GM12878 (cell line): ENCODE measurements at regions not wholly inside any gene's neighbourhood (a gene's known extent, or its start where the extent isn't known, plus 50 kb on each side); places are given as distances from the start of the nearest gene placed in this dataset.

Source experiments
- ATAC-seq: fragments of 200-7000 bp; cut with Tn5 transposase; 3 replicates; pipeline ENCODE4 v1.9.1; 2020; ENCODE audit warnings: mild to moderate bottlenecking, moderate library complexity
- BruUV-seq: library from RNA; stranded (reverse); fragments of 400-500 nt; replicated peaks from 2 replicates; lab custom pipeline; 2021; lab: Mats Ljungman, UMichigan
- CTCF ChIA-PET: fragments of 300-600 bp; sonication (Branson Sonifier 250); formaldehyde crosslinking; extraction: SDS; loops from one replicate; lab custom pipeline; 2021; ENCODE audit warnings: inconsistent platforms; lab: Yijun Ruan, JAX
- POLR2A ChIA-PET: fragments of 350-600 bp; formaldehyde crosslinking; extraction: SDS; loops from one replicate; lab custom pipeline; 2021; ENCODE audit warnings: inconsistent platforms; lab: Charles Lee
- RAD21 ChIA-PET: fragments of 300-600 bp; sonication (Branson Sonifier 250); formaldehyde crosslinking; loops from one replicate; lab custom pipeline; 2023; ENCODE audit warnings: antibody characterized with exemption; ENCODE audit not compliant: unreplicated experiment; lab: Charles Lee
- SMC1A ChIA-PET: fragments of 300-600 bp; sonication (Branson Sonifier 250); formaldehyde crosslinking; loops from one replicate; lab custom pipeline; 2023; ENCODE audit not compliant: unreplicated experiment, uncharacterized antibody; lab: Charles Lee
- DNase-seq: peaks from one replicate; pipeline ENCODE4 v3.0.0-alpha.2; 2011; ENCODE audit warnings: low read depth, low spot score
- FAIRE-seq: peaks from 3 replicates; lab custom pipeline; 2011; peaks lifted over from hg19 to GRCh38; lab: Jason Lieb, UNC
- H2AFZ ChIP-seq: 2 replicates; pipeline ENCODE4 v1.6.0; 2011; ENCODE audit warnings: low read depth, low read length, control low read depth; ENCODE audit not compliant: control insufficient read depth
- H3K27ac ChIP-seq: 2 replicates; pipeline ENCODE4 v1.5.1; 2011; ENCODE audit warnings: control low read depth; ENCODE audit not compliant: control insufficient read depth, insufficient read depth
- H3K27me3 ChIP-seq, 2 experiments: replicated peaks in 1 of 2; 2 replicates each; pipeline versions ENCODE4 v1.6.0 to v1.6.1; 2011; ENCODE audit warnings: low read length in 1 of 2; ENCODE audit not compliant: control insufficient read depth in 2 of 2, insufficient read depth in 2 of 2
- H3K36me3 ChIP-seq, 2 experiments: 2 replicates each; pipeline ENCODE4 v1.5.1; 2011; ENCODE audit warnings: low read length in 1 of 2; ENCODE audit not compliant: control insufficient read depth in 2 of 2, insufficient read depth in 2 of 2
- H3K4me1 ChIP-seq: 2 replicates; pipeline ENCODE4 v1.6.1; 2011; ENCODE audit warnings: mild to moderate bottlenecking, low read length, moderate library complexity, mixed read lengths; ENCODE audit not compliant: control insufficient read depth, insufficient read depth
- H3K4me2 ChIP-seq: 2 replicates; pipeline ENCODE4 v1.6.0; 2011; ENCODE audit warnings: control low read depth; ENCODE audit not compliant: control insufficient read depth, insufficient read depth
- H3K4me3 ChIP-seq: fragments of 200-600 bp; sonication (generic); 2 replicates; pipeline ENCODE4 v1.5.1; 2016
- H3K79me2 ChIP-seq: 2 replicates; pipeline ENCODE4 v1.6.0; 2011; ENCODE audit warnings: low read length; ENCODE audit not compliant: control insufficient read depth, insufficient read depth
- H3K9ac ChIP-seq: 2 replicates; pipeline ENCODE4 v1.8.0; 2011; ENCODE audit warnings: low read length, control low read depth, mixed read lengths; ENCODE audit not compliant: control insufficient read depth, insufficient read depth
- H3K9me3 ChIP-seq: replicated peaks from 3 replicates; pipeline ENCODE4 v1.5.1; 2011; ENCODE audit warnings: mild to moderate bottlenecking, low read length; ENCODE audit not compliant: control insufficient read depth, insufficient read depth
- H4K20me1 ChIP-seq: 2 replicates; pipeline ENCODE4 v1.6.0; 2011; ENCODE audit not compliant: control insufficient read depth, insufficient read depth
- BMI1 ChIP-seq: fragments of 450-650 bp; IDR thresholded peaks from 2 replicates; pipeline ENCODE4 v1.6.1; 2016; ENCODE audit warnings: mild to moderate bottlenecking, moderate library complexity, borderline replicate concordance
- ZNF274 ChIP-seq: IDR thresholded peaks from one replicate; pipeline ENCODE4 v1.8.0; 2011; ENCODE audit not compliant: insufficient read length, insufficient read depth
- WGBS: methylation state at CpG from one replicate; pipeline ENCODE4 v1.1.6; 2016; ENCODE audit warnings: low lambda C conversion rate; ENCODE audit not compliant: insufficient replicate concordance, insufficient coverage; ENCODE audit errors: missing lambda C conversion rate; 5-methylcytosine and 5-hydroxymethylcytosine counted together
- in situ Hi-C: fragments of 300-500 bp; cut with MboI; formaldehyde crosslinking; loops from 9 replicates; pipeline ENCODE4 v1.14.3; 2018; ENCODE audit warnings: mixed read lengths
- intact Hi-C: fragments of 100-400 bp; cut with micrococcal nuclease; formaldehyde crosslinking; loops from one replicate; pipeline ENCODE4 v1.14.2; 2022; ENCODE audit not compliant: unreplicated experiment
- TF ChIP-seq, protein P1 (sequence below): IDR thresholded peaks from 2 replicates; pipeline ENCODE4 v1.6.1; 2012; ENCODE audit warnings: improper control_type of control experiment, low read depth, low read length; ENCODE audit not compliant: insufficient replicate concordance
- TF ChIP-seq, protein P2 (sequence below): fragments of 150-350 bp; IDR thresholded peaks from 2 replicates; pipeline ENCODE4 v1.6.1; 2014; ENCODE audit warnings: mild to moderate bottlenecking, low read depth, low read length

DNA sequence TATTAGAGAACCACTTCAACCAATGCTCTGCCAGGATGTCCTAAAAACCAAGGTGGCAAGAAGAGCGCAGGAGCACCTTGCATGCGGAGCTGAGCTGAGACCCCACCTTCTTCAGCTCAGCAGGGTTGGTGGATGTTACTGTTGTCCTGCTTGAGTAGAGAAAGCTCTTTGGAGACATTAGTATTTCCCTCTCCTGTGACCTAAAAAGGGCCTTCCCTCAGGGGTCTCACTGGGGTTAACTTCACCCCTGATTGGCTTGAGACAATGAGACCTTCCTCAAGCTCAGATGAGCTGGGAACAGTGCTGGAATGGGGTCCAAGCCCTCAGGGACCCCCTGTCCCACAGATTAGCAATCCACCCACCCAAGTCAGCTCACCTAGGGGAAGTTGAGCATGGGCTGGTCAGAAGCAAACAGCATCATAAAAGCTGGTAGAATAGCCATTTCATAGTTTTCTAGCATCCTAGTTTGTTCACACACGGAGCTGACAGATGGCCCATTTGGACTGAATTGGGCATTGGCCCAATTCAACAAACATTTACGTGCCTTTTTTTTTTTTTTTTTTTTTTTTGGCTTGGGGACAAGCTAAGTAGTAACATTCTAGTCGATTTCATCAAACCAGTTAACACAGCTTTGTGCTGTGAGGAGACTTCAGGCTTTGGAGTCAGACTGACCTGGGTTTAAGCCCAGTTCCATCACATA, 100.6 kb upstream of the HABP2 start (continued):
- TF ChIP-seq, protein P1, sequence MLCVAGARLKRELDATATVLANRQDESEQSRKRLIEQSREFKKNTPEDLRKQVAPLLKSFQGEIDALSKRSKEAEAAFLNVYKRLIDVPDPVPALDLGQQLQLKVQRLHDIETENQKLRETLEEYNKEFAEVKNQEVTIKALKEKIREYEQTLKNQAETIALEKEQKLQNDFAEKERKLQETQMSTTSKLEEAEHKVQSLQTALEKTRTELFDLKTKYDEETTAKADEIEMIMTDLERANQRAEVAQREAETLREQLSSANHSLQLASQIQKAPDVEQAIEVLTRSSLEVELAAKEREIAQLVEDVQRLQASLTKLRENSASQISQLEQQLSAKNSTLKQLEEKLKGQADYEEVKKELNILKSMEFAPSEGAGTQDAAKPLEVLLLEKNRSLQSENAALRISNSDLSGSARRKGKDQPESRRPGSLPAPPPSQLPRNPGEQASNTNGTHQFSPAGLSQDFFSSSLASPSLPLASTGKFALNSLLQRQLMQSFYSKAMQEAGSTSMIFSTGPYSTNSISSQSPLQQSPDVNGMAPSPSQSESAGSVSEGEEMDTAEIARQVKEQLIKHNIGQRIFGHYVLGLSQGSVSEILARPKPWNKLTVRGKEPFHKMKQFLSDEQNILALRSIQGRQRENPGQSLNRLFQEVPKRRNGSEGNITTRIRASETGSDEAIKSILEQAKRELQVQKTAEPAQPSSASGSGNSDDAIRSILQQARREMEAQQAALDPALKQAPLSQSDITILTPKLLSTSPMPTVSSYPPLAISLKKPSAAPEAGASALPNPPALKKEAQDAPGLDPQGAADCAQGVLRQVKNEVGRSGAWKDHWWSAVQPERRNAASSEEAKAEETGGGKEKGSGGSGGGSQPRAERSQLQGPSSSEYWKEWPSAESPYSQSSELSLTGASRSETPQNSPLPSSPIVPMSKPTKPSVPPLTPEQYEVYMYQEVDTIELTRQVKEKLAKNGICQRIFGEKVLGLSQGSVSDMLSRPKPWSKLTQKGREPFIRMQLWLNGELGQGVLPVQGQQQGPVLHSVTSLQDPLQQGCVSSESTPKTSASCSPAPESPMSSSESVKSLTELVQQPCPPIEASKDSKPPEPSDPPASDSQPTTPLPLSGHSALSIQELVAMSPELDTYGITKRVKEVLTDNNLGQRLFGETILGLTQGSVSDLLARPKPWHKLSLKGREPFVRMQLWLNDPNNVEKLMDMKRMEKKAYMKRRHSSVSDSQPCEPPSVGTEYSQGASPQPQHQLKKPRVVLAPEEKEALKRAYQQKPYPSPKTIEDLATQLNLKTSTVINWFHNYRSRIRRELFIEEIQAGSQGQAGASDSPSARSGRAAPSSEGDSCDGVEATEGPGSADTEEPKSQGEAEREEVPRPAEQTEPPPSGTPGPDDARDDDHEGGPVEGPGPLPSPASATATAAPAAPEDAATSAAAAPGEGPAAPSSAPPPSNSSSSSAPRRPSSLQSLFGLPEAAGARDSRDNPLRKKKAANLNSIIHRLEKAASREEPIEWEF: no peak
- TF ChIP-seq, protein P2, sequence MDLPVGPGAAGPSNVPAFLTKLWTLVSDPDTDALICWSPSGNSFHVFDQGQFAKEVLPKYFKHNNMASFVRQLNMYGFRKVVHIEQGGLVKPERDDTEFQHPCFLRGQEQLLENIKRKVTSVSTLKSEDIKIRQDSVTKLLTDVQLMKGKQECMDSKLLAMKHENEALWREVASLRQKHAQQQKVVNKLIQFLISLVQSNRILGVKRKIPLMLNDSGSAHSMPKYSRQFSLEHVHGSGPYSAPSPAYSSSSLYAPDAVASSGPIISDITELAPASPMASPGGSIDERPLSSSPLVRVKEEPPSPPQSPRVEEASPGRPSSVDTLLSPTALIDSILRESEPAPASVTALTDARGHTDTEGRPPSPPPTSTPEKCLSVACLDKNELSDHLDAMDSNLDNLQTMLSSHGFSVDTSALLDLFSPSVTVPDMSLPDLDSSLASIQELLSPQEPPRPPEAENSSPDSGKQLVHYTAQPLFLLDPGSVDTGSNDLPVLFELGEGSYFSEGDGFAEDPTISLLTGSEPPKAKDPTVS: no peak

- RAD21 ChIA-PET: no interaction called here
- Histone ChIP-seq H3K4me1 (no peaks in the 10 kb centered on the region), H2AFZ (no peak overlapping the region), H3K9me3 (no peaks in the 10 kb centered on the region), H3K4me2 (no peak overlapping the region), H3K27me3 (no peaks in the 10 kb centered on the region; a peak in 1 of 4 replicates), H3K36me3 (no peaks in the 10 kb centered on the region), H3K79me2 (no peaks in the 10 kb centered on the region), H4K20me1 (no peaks in the 10 kb centered on the region), H3K27ac (no peak overlapping the region), H3K4me3 (no peak overlapping the region), H3K9ac (no peak overlapping the region)
- no peak for FAIRE-seq
- ATAC-seq: no peak
- intact Hi-C loops (no loop called here), in situ Hi-C loops (no loop called here)
- CTCF ChIA-PET: interaction anchor here (0.7 to 1.7 kb wide), 5 partner anchors 11 to 732 kb away, joined by 3 to 5 read pairs (median 3); no protein-coding TSS in a partner anchor
- TF ChIP-seq BMI1 (no peak), ZNF274 (no peak)
- no TSS peak for BruUV-seq
- 23% methylated on average over 6 of the region's 6 CpGs for WGBS
- POLR2A ChIA-PET: no interaction called here
- no peak for DNase-seq
- SMC1A ChIA-PET: interaction anchor here (1.4 kb wide), 1 partner anchor 9 kb away, joined by 4 read pairs; no protein-coding TSS in a partner anchor
Observed at GRCh38 chr10:113453351-113453750, 99.5 kb upstream of the HABP2 start.
